ENCODE measurements at regions not wholly inside any gene's neighbourhood (a gene's known extent, or its start where the extent isn't known, plus 50 kb on each side); places are given as distances from the start of the nearest gene placed in this dataset.

- RAD21 ChIA-PET (ENCODE audit: low non-redundant PET in 1 of 2, low total read pairs in 2 of 2, uncharacterized antibody in 2 of 2, unreplicated experiment in 2 of 2), result no interaction called here
- BruUV-seq (replicated peaks), result no TSS peak
- Histone ChIP-seq H3K9me2 (ENCODE audit: insufficient read depth) (no peaks in the 10 kb centered on the region), H2AFZ (ENCODE audit: low read depth, low read length, poor library complexity, severe bottlenecking) (no peak overlapping the region), H3K79me2 (ENCODE audit: insufficient read depth, low read length) (no peaks in the 10 kb centered on the region), H3K27me3 (ENCODE audit: insufficient read depth, low read length) (no peaks in the 10 kb centered on the region), H3K27ac (ENCODE audit: low read depth, low read length) (no peak overlapping the region), H3K9ac (ENCODE audit: low read length) (no peak overlapping the region), H3K4me3 (replicated peaks in 1 of 2; ENCODE audit: low read depth in 1 of 2, low read length in 2 of 2) (no peak overlapping the region), H4K20me1 (ENCODE audit: insufficient read depth) (no peaks in the 10 kb centered on the region), H3K4me1 (ENCODE audit: control insufficient read depth in 1 of 2, insufficient read depth in 2 of 2, low read length in 2 of 2) (no peaks in the 10 kb centered on the region), H3K4me2 (ENCODE audit: low read length) (no peak overlapping the region), H3K36me3 (ENCODE audit: control insufficient read depth in 1 of 2, insufficient read depth in 2 of 2, low read length in 2 of 2) (no peaks in the 10 kb centered on the region), H3K9me3 (ENCODE audit: control insufficient read depth in 1 of 2, insufficient read depth in 1 of 2, low read depth in 1 of 2, low read length in 2 of 2) (no peaks in the 10 kb centered on the region; a peak in 1 of 4 replicates)
- CTCF ChIA-PET, result no interaction called here
- no peak for TF ChIP-seq EGR1 (IDR thresholded peaks at IDR 0.05; ENCODE audit: low read depth)
- TF ChIP-seq SIN3A (IDR thresholded peaks at IDR 0.05; ENCODE audit: low read depth), result no peak
- intact Hi-C loops (cut with micrococcal nuclease), result no loop called here
- POLR2A ChIA-PET, result no interaction called here
- no peak for DNase-seq (ENCODE audit: low read depth, low spot score)
- ATAC-seq, result no peak
These were observed 208.5 kb upstream of the DAB1 start for GRCh38 chr1:57632401-57632800.

- no peak overlapping the region for H3K9ac ChIP-seq (ENCODE audit: low read length)
- H3K4me1 ChIP-seq (ENCODE audit: control insufficient read depth in 1 of 2, insufficient read depth in 2 of 2, low read length in 2 of 2), result no peaks in the 10 kb centered on the region
- H3K79me2 ChIP-seq (ENCODE audit: insufficient read depth, low read length), result no peaks in the 10 kb centered on the region
- no peak overlapping the region for H3K4me2 ChIP-seq (ENCODE audit: low read length)
- no peak overlapping the region for H2AFZ ChIP-seq (ENCODE audit: low read depth, low read length, poor library complexity, severe bottlenecking)
- H3K27me3 ChIP-seq (ENCODE audit: insufficient read depth, low read length), result no peaks in the 10 kb centered on the region
- no peak overlapping the region for H3K4me3 ChIP-seq (replicated peaks in 1 of 2; ENCODE audit: low read depth in 1 of 2, low read length in 2 of 2)
- H3K27ac ChIP-seq (ENCODE audit: low read depth, low read length), result no peak overlapping the region
- no peaks in the 10 kb centered on the region; a peak in 1 of 4 replicates for H3K9me3 ChIP-seq (ENCODE audit: control insufficient read depth in 1 of 2, insufficient read depth in 1 of 2, low read depth in 1 of 2, low read length in 2 of 2)
- H3K36me3 ChIP-seq (ENCODE audit: control insufficient read depth in 1 of 2, insufficient read depth in 2 of 2, low read length in 2 of 2), result no peaks in the 10 kb centered on the region
- ChIA-PET CTCF (no interaction called here), POLR2A (no interaction called here), RAD21 (ENCODE audit: low non-redundant PET in 1 of 2, low total read pairs in 2 of 2, uncharacterized antibody in 2 of 2, unreplicated experiment in 2 of 2) (no interaction called here)
- H4K20me1 ChIP-seq (ENCODE audit: insufficient read depth), result no peaks in the 10 kb centered on the region
- no peaks in the 10 kb centered on the region for H3K9me2 ChIP-seq (ENCODE audit: insufficient read depth)
- DNase-seq (ENCODE audit: low read depth, low spot score) (no peak), ATAC-seq (no peak)
- no TSS peak for BruUV-seq (replicated peaks)
- intact Hi-C loops (cut with micrococcal nuclease), result no loop called here
- TF ChIP-seq FOSL1 (IDR thresholded peaks at IDR 0.05; ENCODE audit: low read depth) (no peak), ZFX (IDR thresholded peaks at IDR 0.05) (no peak), JUND (IDR thresholded peaks at IDR 0.05) (no peak), TCF7L2 (IDR thresholded peaks at IDR 0.05; ENCODE audit: borderline replicate concordance, extremely low read depth, insufficient read depth, insufficient read length) (no peak), POLR2A (IDR thresholded peaks at IDR 0.05; ENCODE audit: borderline replicate concordance, extremely low read depth, insufficient read depth, insufficient read length) (no peak), ZBTB33 (IDR thresholded peaks at IDR 0.05; ENCODE audit: extremely low read depth, insufficient replicate concordance, low read length) (no peak), ATF3 (IDR thresholded peaks at IDR 0.05) (no peak), EZH2phosphoT487 (IDR thresholded peaks at IDR 0.05; ENCODE audit: borderline replicate concordance) (no peak), SRF (IDR thresholded peaks at IDR 0.05; ENCODE audit: low read depth) (no peak), CBX3 (IDR thresholded peaks at IDR 0.05; ENCODE audit: low read depth) (no peak), SIN3A (IDR thresholded peaks at IDR 0.05; ENCODE audit: low read depth) (no peak), REST (IDR thresholded peaks at IDR 0.05; ENCODE audit: low read depth) (no peak), CTCF (IDR thresholded peaks at IDR 0.05 in 2 of 3, conservative IDR thresholded peaks at IDR 0.05 in 1 of 3; ENCODE audit: borderline replicate concordance in 1 of 3, insufficient read depth in 1 of 3, low read depth in 2 of 3, low read length in 2 of 3) (no peak)
These were observed 203.8 kb upstream of the DAB1 start for GRCh38 chr1:57627612-57628011.
